HG02588 (cell line): ENCODE measurements at regions not wholly inside any gene's neighbourhood (a gene's known extent, or its start where the extent isn't known, plus 50 kb on each side); places are given as distances from the start of the nearest gene placed in this dataset.
"Not testable (repeated sequence)": the region's sequence is repeated elsewhere in the genome, so short reads cannot be mapped to it uniquely, and the experiment has no call there.

Source experiments
- ATAC-seq: cut with Tn5 transposase; IDR thresholded peaks from one replicate; pipeline ENCODE4 v1.9.1; 2021; ENCODE audit warnings: mild to moderate bottlenecking, moderate library complexity; ENCODE audit not compliant: unreplicated experiment

DNA sequence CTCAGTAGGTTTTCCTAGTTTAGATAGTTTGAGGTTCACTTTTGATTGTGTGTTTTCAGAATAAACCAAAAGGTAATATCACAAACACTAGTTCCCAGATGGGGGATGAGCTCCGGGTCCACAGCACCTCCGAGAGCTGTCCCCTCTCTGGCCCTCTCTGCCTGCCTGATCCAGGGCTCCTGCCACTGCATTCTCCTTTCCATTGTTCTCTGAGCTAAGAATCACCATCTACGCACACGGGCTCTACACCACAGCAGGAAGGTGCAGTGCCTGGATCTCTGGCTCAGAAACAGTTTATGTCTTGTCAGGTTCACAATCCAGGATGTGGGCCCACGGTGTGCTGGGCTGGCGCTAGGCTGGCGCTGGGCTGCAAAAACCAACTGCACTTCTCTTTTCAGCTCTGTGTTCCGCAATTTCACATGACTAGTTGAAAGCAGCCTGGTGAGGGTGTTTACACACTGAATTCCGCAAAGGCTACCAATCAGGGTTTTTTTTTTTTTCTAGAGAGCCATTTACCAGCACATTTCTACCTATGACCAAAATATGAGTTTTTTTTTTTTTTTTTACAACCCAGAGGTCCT is 167.5 kb downstream of the SOD2 start:
- ATAC-seq: no peak

DNA sequence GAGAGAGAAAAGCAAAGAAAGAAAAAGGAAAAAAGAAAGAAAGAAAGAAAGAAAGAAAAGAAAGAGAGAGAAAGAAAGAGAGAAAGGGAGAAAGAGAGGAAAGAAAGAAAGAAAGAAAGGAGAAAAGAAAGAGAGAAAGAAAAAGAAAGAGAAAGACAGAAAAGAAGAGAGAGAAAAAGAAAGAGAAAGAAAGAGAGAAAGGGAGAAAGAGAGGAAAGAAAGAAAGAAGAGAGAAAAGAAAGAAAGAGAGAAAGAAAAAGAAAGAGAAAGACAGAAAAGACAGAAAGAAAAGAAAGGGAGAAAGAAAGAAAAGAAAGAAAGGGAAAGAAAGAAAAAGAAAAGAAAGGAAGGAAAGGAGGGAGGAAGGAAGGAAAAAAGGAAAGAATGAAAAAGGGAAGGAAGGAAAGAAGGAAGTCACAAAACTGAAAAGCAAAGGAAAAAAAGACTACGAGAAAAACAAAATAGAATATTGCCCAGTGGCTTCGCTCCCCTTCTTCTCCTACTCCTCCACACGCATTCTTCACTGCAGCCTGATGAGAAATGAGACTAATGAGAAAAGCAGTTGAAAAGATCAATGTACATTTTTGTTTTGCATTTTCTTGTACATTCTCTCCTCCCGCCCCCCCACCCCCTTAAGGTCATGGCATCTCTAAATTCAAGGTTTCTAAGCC is 170.0 kb downstream of the SOD2 start:
- ATAC-seq: no peak

DNA sequence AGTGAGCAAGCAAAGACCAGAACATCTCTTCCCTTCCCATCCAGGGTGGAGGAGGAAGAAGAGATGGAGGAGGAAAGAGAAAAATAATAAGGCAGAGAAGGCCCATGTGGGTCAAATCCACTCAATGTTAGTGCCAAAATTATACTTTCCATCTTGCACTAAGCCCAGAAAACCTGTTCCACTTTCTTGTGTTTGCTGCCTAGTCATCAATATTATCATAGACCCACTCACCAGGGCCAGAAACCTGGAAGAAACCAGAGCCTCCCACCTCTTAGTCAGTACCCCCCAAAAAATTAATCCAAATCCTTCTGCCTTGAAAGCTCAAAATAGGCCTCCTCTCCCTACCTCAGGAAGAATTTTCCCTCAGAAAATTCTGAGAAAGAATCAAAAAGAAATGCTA is 171.1 kb downstream of the SOD2 start:
- no peak for ATAC-seq

DNA sequence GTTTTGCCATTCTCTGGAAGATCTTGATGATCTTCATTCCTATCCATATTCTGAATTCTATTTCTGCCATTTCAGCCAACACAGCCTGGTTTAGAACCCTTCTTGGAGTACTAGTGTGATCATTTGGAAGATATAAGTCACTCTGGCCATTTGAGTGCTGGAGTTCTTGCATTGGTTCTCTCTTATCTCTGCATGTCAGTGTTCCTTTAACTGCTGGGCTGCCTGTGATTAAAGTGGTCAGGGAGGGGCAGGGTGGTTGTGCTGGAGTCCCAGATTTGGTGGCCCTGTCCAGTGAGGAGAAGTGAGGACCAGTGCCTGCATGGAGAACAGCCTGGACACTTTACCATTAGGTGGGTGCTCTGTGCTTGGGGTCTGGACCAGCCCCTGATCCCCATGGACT is 173.0 kb downstream of the SOD2 start:
- ATAC-seq: no peak

DNA sequence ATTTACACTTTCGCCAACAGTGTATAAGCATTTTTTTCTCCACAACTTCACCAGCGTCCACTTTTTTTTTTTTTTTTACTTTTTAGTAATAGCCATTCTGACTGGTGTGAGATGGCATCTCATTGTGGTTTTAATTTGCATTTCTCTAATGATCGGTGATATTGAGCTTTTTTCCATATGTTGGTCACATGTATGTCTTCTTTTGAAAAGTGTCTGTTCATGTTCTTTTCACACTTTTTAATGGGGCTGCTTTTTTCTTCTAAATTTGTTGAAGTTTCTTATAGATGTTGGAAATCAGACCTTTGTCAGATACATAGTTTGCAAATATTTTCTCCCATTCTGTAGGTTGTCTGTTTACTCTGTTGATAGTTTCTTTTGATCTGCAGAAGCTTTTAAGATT is 177.2 kb downstream of the SOD2 start:
- ATAC-seq: not testable (repeated sequence)

DNA sequence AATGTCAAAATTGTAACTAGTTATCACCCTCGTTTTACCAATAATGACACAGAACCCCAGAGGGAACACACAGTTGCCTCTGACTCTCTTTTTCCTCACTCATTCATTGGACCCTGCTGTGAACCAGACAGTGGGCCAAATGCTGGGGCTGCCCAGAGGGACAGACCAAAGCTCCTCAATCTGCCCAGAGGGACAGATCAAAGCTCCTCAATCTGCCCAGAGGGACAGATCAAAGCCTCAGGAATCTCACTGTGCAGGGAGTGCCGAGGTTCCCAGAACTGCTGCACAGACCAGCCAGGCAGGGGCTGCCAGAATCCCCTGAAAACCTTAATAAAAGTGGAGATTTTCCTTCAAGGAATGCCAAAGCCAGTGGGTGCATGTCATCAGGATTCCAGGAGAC is 179.1 kb downstream of the SOD2 start:
- no peak for ATAC-seq

DNA sequence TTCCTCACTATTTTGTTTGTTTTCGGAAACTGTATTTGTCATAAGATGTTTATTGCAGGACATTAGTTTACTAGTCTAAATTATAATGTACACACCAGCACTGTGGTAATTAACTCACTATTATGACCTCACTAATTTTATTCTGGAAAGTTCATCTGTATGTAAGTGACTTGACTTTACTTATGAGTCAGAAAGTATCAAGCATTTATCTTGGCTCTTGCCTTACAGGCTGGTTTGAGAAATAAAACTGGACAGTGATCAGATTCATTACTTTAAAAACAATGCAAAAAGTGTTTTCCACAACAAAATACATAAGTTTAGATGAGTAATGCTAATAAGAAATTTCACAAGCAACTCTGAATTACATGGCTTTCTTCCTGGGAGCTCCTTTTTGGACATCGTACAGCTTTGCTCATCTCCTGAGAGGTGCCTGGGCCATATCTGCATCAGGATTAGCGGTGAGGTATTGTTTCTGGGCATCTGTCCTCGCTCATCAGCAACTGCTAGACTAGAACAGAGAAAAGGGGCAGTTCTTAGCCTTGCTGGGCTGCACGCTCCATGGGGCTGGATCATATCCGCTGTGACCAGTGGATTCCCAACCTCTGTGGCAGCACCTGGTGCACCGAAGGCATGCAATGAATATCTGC is 179.8 kb downstream of the SOD2 start:
- ATAC-seq: no peak

DNA sequence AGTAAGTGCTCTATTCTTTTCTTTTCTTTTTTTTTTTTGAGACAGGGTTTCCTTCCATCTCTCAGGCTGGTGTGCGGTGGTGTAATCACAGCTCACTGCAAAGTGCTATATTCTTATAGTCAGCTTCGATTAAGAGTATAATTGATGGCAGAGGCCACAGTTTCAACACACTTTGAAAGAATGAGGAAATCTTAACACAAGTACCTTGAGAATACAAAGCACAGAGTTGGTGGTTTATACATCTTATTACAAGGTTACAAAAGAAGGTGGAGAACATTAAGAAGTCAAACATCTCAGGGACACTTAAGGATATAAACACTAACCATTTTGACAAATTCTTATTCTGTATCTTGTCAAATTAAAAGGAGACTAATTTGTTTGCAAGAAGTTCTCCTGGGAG is 180.5 kb downstream of the SOD2 start:
- no peak for ATAC-seq

DNA sequence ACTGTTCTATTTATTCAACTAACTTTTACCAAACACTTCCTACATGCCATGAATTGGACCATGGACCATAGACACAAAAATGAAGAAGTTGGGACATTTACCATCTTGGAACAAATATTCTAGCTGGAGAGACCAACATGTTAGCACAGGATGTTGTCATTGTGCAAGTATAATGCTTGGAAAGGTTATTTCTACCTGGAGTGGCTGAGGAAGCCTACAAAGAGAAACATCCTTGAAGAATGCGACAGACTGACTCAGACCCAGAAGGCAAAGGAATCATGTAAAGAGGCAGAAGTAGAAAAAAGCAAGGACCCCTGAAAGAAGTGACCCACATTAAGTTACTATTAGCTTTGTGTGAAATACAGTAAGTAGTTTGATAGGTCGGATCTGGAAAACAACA is 180.9 kb downstream of the SOD2 start:
- no peak for ATAC-seq

DNA sequence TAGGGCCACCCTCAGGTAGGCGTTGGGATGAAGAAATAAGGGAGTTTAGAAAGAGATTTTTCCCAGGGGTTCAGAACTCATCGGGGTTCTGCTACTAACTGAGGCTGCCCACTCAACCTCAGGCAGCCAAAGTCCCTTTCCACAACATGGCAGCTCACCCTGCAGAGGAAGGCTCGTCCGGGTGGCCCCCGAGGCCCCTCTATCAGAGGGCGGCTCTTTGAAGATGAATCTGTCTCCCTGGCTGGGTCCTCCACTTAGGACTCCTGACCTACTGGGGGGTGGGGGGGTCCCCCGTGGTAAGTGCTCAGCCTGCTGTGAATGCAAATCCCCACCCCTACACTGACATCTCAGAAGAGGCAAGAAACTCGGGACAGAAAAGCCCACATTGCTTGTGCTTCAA is 182.9 kb downstream of the SOD2 start:
- no peak for ATAC-seq

DNA sequence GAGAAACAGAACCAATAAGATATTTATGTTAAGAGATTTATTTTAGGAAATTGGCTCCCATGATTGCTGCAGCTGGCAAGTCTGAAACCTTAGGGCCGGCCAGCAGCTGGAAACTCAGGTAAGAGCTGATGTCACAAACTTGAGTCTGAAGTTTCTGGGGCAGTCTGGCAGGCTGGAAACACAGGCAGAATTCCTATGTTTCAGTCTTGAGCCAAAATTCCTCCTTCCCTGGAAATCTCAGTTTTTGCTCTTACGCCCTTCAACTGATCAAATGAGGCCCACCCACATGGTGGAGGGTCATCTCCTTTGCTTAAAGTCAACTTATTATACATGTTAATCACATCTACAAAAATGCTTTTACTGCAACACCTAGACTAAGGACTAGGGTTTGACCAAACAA is 184.1 kb downstream of the SOD2 start:
- no peak for ATAC-seq

DNA sequence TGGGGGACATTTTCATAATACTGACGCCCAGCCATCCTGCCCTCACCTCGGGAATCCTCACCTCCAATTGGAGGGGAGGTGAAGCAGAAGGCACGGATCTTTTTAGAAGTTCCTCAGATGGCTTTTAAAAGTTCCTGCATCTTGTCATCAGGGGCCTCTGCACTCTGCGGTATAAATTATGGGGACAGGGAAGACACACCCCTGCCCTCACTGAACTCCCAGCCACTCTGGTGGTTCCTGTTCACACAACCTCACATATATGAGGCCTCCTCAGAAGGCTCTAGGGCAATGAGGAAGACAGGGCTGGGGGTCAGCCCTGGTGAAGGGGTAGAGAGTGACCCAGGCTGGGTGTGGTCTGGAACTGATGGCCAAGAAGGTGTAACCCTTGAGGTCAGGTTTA is 187.0 kb downstream of the SOD2 start:
- no peak for ATAC-seq

DNA sequence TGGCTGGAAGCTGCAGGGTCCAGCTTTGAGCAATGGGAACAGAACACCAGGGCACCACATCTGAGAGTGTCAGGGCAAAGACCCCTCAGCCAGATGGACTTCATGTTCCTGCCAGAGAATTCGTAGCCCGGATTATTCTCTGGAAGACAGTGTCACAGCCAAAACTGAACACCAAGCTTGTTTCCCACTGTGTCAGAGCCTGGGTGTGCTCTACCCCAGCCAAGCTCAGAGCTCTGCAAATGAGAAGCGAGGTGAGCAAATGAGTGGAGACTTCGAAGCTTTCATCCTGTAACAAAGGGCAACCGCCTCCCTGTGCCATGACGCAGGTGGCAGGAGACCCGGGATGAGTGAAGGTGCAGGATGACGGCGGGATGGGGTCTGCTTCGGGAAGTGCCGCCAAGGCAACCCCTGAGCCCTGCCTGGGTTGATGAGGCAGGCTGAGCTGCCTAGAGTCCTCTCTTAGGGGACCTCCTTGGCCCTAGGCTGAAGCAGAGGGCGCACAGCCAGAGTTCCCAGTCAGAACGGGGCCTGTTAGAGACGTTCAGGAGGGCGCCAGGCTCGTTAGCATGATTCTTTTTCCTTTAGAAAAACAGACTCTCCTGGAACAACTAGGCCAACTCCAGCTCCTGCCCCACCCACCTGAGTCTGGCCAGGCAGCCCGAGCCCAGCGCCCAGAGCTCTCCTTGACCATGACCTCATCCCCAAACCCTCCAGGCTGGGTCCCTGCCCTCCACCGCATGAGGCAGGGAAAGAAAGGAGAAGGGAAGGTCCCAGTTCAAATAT is 187.7 kb downstream of the SOD2 start:
- no peak for ATAC-seq

DNA sequence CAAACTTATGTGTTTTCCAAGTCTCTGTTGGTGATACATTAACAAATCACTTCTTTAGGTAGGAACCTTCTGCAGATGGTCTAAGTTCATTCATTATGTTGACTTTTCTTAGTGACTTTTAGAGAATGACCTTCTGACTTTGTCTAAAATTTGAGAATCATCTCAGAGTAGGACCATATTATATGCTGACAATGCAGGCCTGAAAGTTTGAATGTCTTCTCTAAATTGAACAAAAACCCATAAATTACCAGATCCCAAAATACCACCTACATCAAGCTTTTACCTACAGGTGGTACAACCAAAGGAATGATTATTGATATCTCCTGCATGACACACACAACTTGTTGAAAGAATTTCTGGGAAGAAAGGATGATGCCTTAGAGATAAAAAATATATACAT is 191.5 kb downstream of the SOD2 start:
- ATAC-seq: no peak

DNA sequence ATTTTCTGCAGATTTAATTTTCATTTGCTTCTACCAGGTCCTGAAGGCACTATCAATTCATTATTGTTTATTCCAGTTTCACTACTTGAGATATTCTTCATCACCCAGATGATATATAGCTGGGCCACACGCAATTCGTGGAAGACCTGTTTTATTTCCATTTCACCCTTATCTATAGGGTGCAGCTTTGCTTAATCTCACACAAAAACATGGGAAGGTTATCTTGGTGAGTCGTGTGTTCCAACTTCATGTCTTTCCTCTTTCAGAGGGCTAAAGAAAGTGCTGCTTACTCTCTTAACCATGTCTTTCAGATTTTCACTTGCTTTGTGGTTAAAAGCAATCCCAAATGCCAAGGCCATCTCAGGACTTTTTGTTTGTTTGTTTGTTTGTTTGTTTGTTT is 194.0 kb downstream of the SOD2 start:
- no peak for ATAC-seq

DNA sequence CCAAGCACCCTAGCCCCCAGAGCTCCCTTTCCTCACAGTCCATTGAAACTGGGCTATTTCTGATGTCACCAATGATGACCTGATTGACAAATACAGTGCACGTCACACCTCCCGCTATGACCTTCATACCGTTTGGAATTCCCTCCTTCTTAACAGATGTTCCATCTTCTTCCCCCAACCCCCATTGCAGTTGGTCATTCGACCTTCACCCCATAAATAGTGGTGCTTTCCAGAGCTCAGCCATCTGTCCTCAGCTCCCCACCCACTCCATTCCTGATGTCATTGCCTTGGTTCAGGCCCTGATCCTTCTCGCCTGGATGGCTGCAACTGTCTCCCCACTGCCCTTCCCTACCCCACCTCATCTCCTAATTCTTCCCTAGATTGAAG is 198.5 kb downstream of the SOD2 start:
- ATAC-seq: no peak

DNA sequence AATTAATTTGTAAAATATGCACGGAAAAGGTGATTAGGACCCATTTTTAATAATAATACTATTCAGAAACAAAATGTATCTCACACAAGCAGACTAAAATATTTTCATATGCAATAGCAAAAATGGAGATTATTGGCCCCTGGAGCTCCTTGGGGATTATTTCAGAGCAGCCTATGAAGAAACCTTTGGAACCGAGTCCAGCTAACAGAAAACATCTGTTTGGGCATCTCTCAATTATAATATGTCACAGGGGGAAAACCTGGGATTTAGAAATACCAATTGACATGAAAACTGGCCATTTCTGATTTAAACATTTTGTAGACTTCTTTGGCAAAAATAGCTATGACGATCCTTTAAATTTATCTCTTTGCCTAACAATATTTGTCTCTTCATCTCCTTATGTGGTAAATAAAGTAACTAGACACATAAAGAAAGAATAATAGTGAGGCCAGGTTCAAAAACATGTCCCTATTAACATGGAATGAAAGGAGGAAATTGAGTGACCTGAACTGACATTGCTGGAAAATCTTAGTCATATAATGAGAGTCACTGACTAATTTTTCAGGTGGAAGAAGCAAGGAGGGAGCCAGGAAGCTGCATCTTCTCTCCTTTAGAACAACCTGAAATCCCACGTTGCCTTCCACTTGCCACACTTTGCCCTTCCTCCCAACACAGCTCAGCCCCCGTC is 199.0 kb downstream of the SOD2 start:
- ATAC-seq: no peak

DNA sequence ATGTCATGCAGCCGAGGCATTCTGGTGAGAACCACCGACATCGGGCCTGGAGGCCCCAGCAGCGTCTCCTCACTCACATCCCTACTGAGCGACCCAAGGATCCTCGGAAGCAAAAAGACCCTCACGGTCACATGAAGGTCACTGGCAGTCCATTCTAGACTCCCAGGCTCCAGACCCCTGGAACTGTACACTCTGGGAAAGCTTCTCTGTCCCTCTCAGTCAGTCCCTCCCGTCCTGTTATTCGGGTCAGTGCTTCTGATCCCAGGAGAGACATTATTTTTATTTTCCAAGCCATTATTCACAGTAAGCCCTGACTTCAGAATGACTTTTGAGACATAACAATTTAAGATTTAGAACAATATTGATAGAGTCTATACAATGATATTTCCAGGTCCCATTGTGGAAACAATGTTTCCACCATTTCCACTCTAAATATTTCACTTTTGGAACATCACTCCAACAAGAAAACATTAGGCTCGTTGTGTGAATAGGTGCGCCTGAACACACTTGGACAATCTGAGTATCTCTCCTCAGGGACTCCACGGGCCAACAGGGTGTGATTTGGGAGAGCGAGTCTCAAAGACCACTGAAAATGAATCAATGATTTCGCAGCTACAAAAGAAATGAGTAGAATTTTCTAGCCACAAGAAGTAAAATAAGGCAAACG is 199.7 kb downstream of the SOD2 start:
- ATAC-seq: no peak

DNA sequence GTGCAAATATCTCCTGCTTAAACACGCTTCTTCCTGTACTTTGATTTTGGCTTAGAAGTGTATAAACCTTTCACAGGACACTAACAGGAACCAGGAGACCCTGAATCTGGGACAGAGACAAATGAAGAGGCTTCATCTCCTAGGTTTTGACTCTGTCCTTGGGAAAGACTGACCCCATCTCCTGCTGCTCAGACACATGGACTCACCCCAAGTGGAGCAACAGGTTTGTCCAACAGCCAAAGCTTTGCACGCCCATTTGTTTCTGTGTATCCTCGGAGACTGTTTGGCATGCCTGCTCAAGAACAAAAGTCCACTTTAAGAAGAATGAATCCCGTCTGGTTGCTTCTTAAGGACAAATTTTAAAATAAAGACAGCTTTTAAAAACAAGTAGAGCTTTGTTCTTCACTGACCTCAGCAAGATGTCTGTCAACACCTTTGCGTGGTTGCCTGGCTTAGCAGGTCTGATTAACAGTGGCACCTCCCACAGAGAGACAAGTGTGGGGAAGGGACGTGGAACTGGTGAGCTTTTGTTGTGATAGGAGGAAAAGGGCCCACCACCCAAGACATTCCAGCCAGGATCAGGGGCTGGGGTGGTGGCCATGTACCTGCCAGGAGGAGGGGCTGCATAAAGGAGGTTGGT is 202.6 kb downstream of the SOD2 start:
- ATAC-seq: no peak

DNA sequence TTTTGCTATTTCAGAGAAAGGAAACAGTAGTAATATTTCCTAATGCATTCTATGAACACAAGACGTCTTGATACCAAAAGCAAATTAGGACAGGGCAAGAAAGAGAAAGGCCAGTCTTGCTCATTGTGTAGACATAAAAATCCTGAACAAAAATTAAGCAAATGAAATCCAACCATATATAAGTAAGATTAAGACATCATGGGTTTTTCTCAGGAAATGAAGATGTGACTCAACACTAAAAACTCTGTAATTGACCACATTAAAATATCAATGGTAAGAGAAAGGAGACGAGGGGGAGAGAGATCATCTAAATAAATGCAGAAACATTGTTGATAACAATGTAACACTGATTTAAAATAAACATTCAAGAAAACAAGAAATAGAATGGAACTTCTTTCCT is 205.4 kb downstream of the SOD2 start:
- ATAC-seq: no peak
